ENCODE measurements at regions not wholly inside any gene's neighbourhood (a gene's known extent, or its start where the extent isn't known, plus 50 kb on each side); places are given as distances from the start of the nearest gene placed in this dataset.

GRCh38 chr12:77202457-77203060 is 137.2 kb upstream of the E2F7 start:
- Histone ChIP-seq H3K27ac (no peak overlapping the region), H3K4me3 (no peak overlapping the region), H3K4me1 (no peaks in the 10 kb centered on the region), H3K4me2 (no peak overlapping the region), H3K9me3 (no peaks in the 10 kb centered on the region)
- FAIRE-seq (no peak), DNase-seq (ENCODE audit: low read depth in 1 of 2, low spot score in 1 of 2) (no peak), ATAC-seq (no peak)
- WGBS (ENCODE audit: missing lambda C conversion rate), result 1% methylated on average over 2 of the region's 2 CpGs
- TF ChIP-seq FOSB (CRISPR knock-in tag; IDR thresholded peaks at IDR 0.05) (no peak), EP300 (IDR thresholded peaks at IDR 0.05) (no peak), BHLHE40 (IDR thresholded peaks at IDR 0.05; ENCODE audit: low read depth, low read length) (no peak), CBX8 (IDR thresholded peaks at IDR 0.05) (no peak), E2F6 (IDR thresholded peaks at IDR 0.05; ENCODE audit: borderline replicate concordance, low read depth) (no peak), TFCP2L1 (CRISPR knock-in tag; IDR thresholded peaks at IDR 0.05) (no peak), SMC3 (IDR thresholded peaks at IDR 0.05) (no peak), CHD2 (IDR thresholded peaks at IDR 0.05; ENCODE audit: low read length, partially characterized antibody) (no peak), ZSCAN20 (CRISPR knock-in tag; IDR thresholded peaks at IDR 0.05) (no peak), HMGXB4 (CRISPR knock-in tag; IDR thresholded peaks at IDR 0.05; ENCODE audit: borderline replicate concordance) (no peak), ZFP36 (IDR thresholded peaks at IDR 0.05; ENCODE audit: borderline replicate concordance, partially characterized antibody) (no peak), ESRRA (IDR thresholded peaks at IDR 0.05; ENCODE audit: borderline replicate concordance, low read length) (no peak), CBX2 (IDR thresholded peaks at IDR 0.05; ENCODE audit: borderline replicate concordance, low read depth) (no peak), NPAS2 (CRISPR knock-in tag; IDR thresholded peaks at IDR 0.05; ENCODE audit: borderline replicate concordance) (no peak), HOXB13 (CRISPR knock-in tag; IDR thresholded peaks at IDR 0.05; ENCODE audit: low read depth) (no peak), HDAC2 (IDR thresholded peaks at IDR 0.05) (no peak), MAX (IDR thresholded peaks at IDR 0.05) (no peak), USF2 (IDR thresholded peaks at IDR 0.05) (no peak), HES2 (IDR thresholded peaks at IDR 0.05) (no peak)
- ChIA-PET POLR2A (no interaction called here), CTCF (no interaction called here)

GRCh38 chr12:77189901-77190416 is 124.6 kb upstream of the E2F7 start:
- no peak for FAIRE-seq
- ATAC-seq, result no peak
- Histone ChIP-seq H3K27ac (no peak overlapping the region), H3K9me3 (no peaks in the 10 kb centered on the region), H3K4me3 (no peak overlapping the region), H3K4me1 (no peaks in the 10 kb centered on the region), H3K4me2 (no peak overlapping the region)
- CTCF ChIA-PET, result no interaction called here
- WGBS (ENCODE audit: missing lambda C conversion rate), result 3% methylated on average over 3 of the region's 3 CpGs
- POLR2A ChIA-PET, result no interaction called here
- DNase-seq (ENCODE audit: low read depth in 1 of 2, low spot score in 1 of 2), result no peak
- TF ChIP-seq RNF2 (IDR thresholded peaks at IDR 0.05; ENCODE audit: borderline replicate concordance, low read depth) (no peak), CHD4 (IDR thresholded peaks at IDR 0.05; ENCODE audit: borderline replicate concordance) (no peak), GATA3 (IDR thresholded peaks at IDR 0.05; ENCODE audit: borderline replicate concordance) (no peak), EP300 (IDR thresholded peaks at IDR 0.05) (no peak), RCOR1 (IDR thresholded peaks at IDR 0.05; ENCODE audit: low read depth, low read length) (no peak), ZFP36 (IDR thresholded peaks at IDR 0.05; ENCODE audit: borderline replicate concordance, partially characterized antibody) (no peak), RAD21 (conservative IDR thresholded peaks at IDR 0.05 in 1 of 2, IDR thresholded peaks at IDR 0.05 in 1 of 2) (no peak), JUNB (IDR thresholded peaks at IDR 0.05) (no peak), ZNF302 (CRISPR knock-in tag; IDR thresholded peaks at IDR 0.05) (no peak), CBX2 (IDR thresholded peaks at IDR 0.05; ENCODE audit: borderline replicate concordance, low read depth) (no peak), HOXB13 (CRISPR knock-in tag; IDR thresholded peaks at IDR 0.05; ENCODE audit: low read depth) (no peak), CHD2 (IDR thresholded peaks at IDR 0.05; ENCODE audit: low read length, partially characterized antibody) (no peak), FOSB (CRISPR knock-in tag; IDR thresholded peaks at IDR 0.05) (no peak), KDM5A (IDR thresholded peaks at IDR 0.05) (no peak), HOXA7 (CRISPR knock-in tag; IDR thresholded peaks at IDR 0.05) (no peak), HDAC2 (IDR thresholded peaks at IDR 0.05) (no peak), KDM1A (IDR thresholded peaks at IDR 0.05; ENCODE audit: low read depth) (no peak), JUN (IDR thresholded peaks at IDR 0.05) (no peak), REST (IDR thresholded peaks at IDR 0.05) (no peak), MAFK (IDR thresholded peaks at IDR 0.05; ENCODE audit: partially characterized antibody) (no peak)

Data from A549 (cell line).